CD4-positive, alpha-beta T cell (primary cell): ENCODE measurements at regions not wholly inside any gene's neighbourhood (a gene's known extent, or its start where the extent isn't known, plus 50 kb on each side); places are given as distances from the start of the nearest gene placed in this dataset.

Source experiments
- ATAC-seq: fragments of 200-7000 bp; cut with Tn5 transposase; one replicate; pipeline ENCODE4 v1.10.0; 2022; ENCODE audit warnings: mild to moderate bottlenecking; ENCODE audit not compliant: poor library complexity
- CTCF ChIA-PET: fragments of 350-600 bp; sonication (Branson Sonifier 250); formaldehyde crosslinking; loops from one replicate; lab custom pipeline; 2021; ENCODE audit warnings: antibody characterized with exemption, inconsistent platforms; lab: Charles Lee
- POLR2A ChIA-PET: fragments of 350-600 bp; sonication (Branson Sonifier 250); formaldehyde crosslinking; loops from one replicate; lab custom pipeline; 2021; ENCODE audit warnings: antibody characterized with exemption, inconsistent platforms; lab: Charles Lee
- DNase-seq, 14 experiments: peaks; one replicate each; pipeline ENCODE4 v3.0.0-alpha.2; 2013 to 2020; ENCODE audit warnings: mixed read lengths in 2 of 14
- H3K27ac ChIP-seq, 2 donors: one replicate each; pipeline versions ENCODE4 v1.5.1 to v1.7.0; 2013; ENCODE audit warnings: low read length in 2 of 2, low read depth in 1 of 2, mild to moderate bottlenecking in 1 of 2
- H3K27me3 ChIP-seq, 2 experiments: 1 replicate in 1 of 2; 2 replicates in 1 of 2; pipeline versions ENCODE4 v1.6.1 to v1.7.0; 2013; ENCODE audit warnings: low read length in 2 of 2, control low read depth in 1 of 2, mild to moderate bottlenecking in 1 of 2, moderate library complexity in 1 of 2; ENCODE audit not compliant: insufficient read depth in 2 of 2, control insufficient read depth in 1 of 2
- H3K36me3 ChIP-seq: one replicate; pipeline ENCODE4 v1.6.1; 2013; ENCODE audit warnings: low read length, control low read depth; ENCODE audit not compliant: insufficient read depth
- H3K4me1 ChIP-seq: one replicate; pipeline ENCODE4 v1.6.1; 2013; ENCODE audit warnings: low read length, control low read depth; ENCODE audit not compliant: insufficient read depth
- H3K4me3 ChIP-seq: one replicate; pipeline ENCODE4 v1.5.1; 2013; ENCODE audit warnings: mild to moderate bottlenecking, low read length, moderate library complexity
- H3K9me3 ChIP-seq, 2 experiments: 1 replicate in 1 of 2; 2 replicates in 1 of 2; pipeline versions ENCODE4 v1.6.1 to v1.7.0; 2013; ENCODE audit warnings: low read length in 2 of 2, mild to moderate bottlenecking in 2 of 2, control low read depth in 1 of 2, moderate library complexity in 1 of 2; ENCODE audit not compliant: control insufficient read depth in 1 of 2, insufficient read depth in 1 of 2
- H3K27ac Mint-ChIP-seq: one replicate; pipeline ENCODE4 v1.8.0; 2020; ENCODE audit warnings: mixed read lengths
- H3K27me3 Mint-ChIP-seq: one replicate; pipeline ENCODE4 v1.8.0; 2021; ENCODE audit warnings: mixed read lengths
- H3K36me3 Mint-ChIP-seq: one replicate; pipeline ENCODE4 v1.8.0; 2021; ENCODE audit warnings: low read depth, mixed read lengths
- H3K4me1 Mint-ChIP-seq: one replicate; pipeline ENCODE4 v1.8.0; 2021; ENCODE audit warnings: low read depth, mixed read lengths
- H3K4me3 Mint-ChIP-seq: one replicate; pipeline ENCODE4 v1.8.0; 2020; ENCODE audit warnings: mild to moderate bottlenecking, mixed read lengths
- H3K9me3 Mint-ChIP-seq: one replicate; pipeline ENCODE4 v1.8.0; 2020; ENCODE audit warnings: mixed read lengths
- intact Hi-C, 2 experiments: fragments of 100-400 bp; cut with DNase I in 1 of 2; cut with micrococcal nuclease in 1 of 2; formaldehyde crosslinking; loops; one replicate each; pipeline versions ENCODE4 v1.15.1 to v1.9.0; 2023 to 2025; cut with DNase I, micrococcal nuclease
- TF ChIP-seq, protein P1 (sequence below): fragments of 200-600 bp; IDR thresholded peaks from one replicate; pipeline ENCODE4 v1.8.0; 2022; ENCODE audit warnings: antibody characterized with exemption, mild to moderate bottlenecking

DNA sequence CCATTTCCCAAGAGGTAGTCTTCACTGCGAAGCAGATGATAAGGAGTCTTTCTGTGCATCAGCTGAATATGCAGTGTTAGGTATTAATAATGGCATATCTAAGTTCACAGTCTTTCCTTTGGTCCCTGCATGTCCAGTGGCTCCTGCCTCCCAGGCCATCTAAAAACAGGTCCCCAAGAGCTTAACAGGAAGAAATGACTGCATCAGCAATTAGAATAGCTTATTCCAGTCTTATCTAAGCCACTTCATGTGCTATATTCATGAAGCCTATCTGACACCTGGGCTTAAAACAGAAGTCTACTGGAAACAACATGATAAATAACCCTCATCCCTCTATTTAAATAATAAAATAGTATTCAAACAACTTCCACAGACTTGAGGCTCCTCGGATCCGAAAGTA, 346.1 kb upstream of the ERCC4 start:
- H3K4me1 Mint-ChIP-seq: no peaks in the 10 kb centered on the region
- ATAC-seq (no peak), DNase-seq (no peak)
- H3K4me3 ChIP-seq: no peak overlapping the region
- no peaks in the 10 kb centered on the region for H3K9me3 ChIP-seq
- no peaks in the 10 kb centered on the region for H3K36me3 ChIP-seq
- no peak overlapping the region for H3K27ac ChIP-seq
- intact Hi-C loops: no loop called here
- H3K36me3 Mint-ChIP-seq: no peaks in the 10 kb centered on the region
- H3K4me3 Mint-ChIP-seq: no peak overlapping the region
- POLR2A ChIA-PET: no interaction called here
- no peak overlapping the region for H3K27ac Mint-ChIP-seq
- no peaks in the 10 kb centered on the region for H3K27me3 Mint-ChIP-seq
- TF ChIP-seq, protein P1, sequence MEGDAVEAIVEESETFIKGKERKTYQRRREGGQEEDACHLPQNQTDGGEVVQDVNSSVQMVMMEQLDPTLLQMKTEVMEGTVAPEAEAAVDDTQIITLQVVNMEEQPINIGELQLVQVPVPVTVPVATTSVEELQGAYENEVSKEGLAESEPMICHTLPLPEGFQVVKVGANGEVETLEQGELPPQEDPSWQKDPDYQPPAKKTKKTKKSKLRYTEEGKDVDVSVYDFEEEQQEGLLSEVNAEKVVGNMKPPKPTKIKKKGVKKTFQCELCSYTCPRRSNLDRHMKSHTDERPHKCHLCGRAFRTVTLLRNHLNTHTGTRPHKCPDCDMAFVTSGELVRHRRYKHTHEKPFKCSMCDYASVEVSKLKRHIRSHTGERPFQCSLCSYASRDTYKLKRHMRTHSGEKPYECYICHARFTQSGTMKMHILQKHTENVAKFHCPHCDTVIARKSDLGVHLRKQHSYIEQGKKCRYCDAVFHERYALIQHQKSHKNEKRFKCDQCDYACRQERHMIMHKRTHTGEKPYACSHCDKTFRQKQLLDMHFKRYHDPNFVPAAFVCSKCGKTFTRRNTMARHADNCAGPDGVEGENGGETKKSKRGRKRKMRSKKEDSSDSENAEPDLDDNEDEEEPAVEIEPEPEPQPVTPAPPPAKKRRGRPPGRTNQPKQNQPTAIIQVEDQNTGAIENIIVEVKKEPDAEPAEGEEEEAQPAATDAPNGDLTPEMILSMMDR: no peak
- CTCF ChIA-PET: no interaction called here
- H3K27me3 ChIP-seq: no peaks in the 10 kb centered on the region
- no peaks in the 10 kb centered on the region for H3K4me1 ChIP-seq
- peaks cover 2% of the 10 kb centered on the region for H3K9me3 Mint-ChIP-seq

DNA sequence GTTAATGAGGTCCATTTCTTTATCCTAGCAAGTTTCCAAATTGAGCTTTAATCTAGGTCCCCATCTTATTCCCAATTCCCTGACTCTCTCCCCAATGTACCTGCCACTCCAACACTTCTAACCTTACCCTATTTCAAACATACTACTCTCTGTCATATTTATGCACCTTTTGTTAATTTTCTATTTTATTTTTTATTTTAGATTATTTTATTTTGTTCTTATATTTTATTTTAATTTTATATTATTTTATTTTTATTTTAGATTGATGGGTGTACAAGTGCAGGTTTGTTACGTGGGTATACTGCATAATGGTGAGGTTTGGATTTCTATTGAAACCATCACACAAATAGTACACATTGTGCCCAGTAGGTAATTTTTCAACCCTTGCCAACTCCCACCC, 333.9 kb upstream of the ERCC4 start:
- POLR2A ChIA-PET: no interaction called here
- CTCF ChIA-PET: no interaction called here
- no peaks in the 10 kb centered on the region for H3K4me1 Mint-ChIP-seq
- H3K27ac Mint-ChIP-seq: no peak overlapping the region
- Histone ChIP-seq H3K36me3 (no peaks in the 10 kb centered on the region), H3K4me3 (no peak overlapping the region), H3K9me3 (peaks cover 0 to 16% of the 10 kb centered on the region in 2 experiments), H3K27ac (no peak overlapping the region), H3K4me1 (no peaks in the 10 kb centered on the region), H3K27me3 (no peaks in the 10 kb centered on the region)
- intact Hi-C loops: no loop called here
- ATAC-seq (no peak), DNase-seq (no peak)
- TF ChIP-seq, protein P1: no peak
- H3K9me3 Mint-ChIP-seq: peaks cover under 1% of the 10 kb centered on the region
- H3K36me3 Mint-ChIP-seq: no peaks in the 10 kb centered on the region
- no peaks in the 10 kb centered on the region for H3K27me3 Mint-ChIP-seq
- H3K4me3 Mint-ChIP-seq: no peak overlapping the region

DNA sequence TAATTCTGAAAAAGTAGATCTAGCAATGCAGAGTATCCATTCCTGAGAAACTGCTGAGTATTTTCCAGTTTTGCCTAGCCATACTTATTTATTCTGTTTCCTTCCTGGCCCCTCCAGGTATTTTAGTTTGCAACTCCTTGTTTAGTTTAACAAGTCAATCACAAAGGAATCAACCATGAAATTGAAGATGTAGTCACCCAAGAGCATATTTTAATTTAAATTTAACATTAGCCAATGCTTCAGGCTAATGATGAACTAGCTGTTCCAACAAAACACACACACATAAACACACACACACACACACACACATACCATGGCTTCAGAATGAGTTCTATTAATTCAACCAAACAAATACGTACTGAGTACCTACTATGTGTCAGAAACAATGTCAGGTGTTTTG, 332.8 kb upstream of the ERCC4 start:
- H3K4me1 Mint-ChIP-seq: no peaks in the 10 kb centered on the region
- intact Hi-C loops: no loop called here

More for the DNA sequence above, 332.8 kb upstream of the ERCC4 start:
- Histone ChIP-seq H3K4me1 (no peaks in the 10 kb centered on the region), H3K36me3 (no peaks in the 10 kb centered on the region), H3K9me3 (peaks cover 0 to 16% of the 10 kb centered on the region in 2 experiments), H3K4me3 (no peak overlapping the region), H3K27ac (no peak overlapping the region), H3K27me3 (no peaks in the 10 kb centered on the region)
- Mint-ChIP-seq H3K27me3 (no peaks in the 10 kb centered on the region), H3K4me3 (no peak overlapping the region), H3K27ac (no peak overlapping the region), H3K36me3 (no peaks in the 10 kb centered on the region), H3K9me3 (no peaks in the 10 kb centered on the region)
- ATAC-seq (no peak), DNase-seq (no peak)
- ChIA-PET CTCF (no interaction called here), POLR2A (no interaction called here)
- TF ChIP-seq, protein P1: no peak
